ENCODE measurements at regions not wholly inside any gene's neighbourhood (a gene's known extent, or its start where the extent isn't known, plus 50 kb on each side); places are given as distances from the start of the nearest gene placed in this dataset.

GRCh38 chr10:108307925-108308312 is 1143.4 kb upstream of the SORCS1 start:
- TF ChIP-seq CTCF (IDR thresholded peaks at IDR 0.05 in 8 of 11, conservative IDR thresholded peaks at IDR 0.05 in 3 of 11) (no peak), POLR2AphosphoS5 (IDR thresholded peaks at IDR 0.05) (no peak), POLR2A (IDR thresholded peaks at IDR 0.05) (no peak)

Data from spleen (tissue), 7 donors.